Heart left ventricle (tissue), 13 donors: ENCODE measurements at regions not wholly inside any gene's neighbourhood (a gene's known extent, or its start where the extent isn't known, plus 50 kb on each side); places are given as distances from the start of the nearest gene placed in this dataset.

ENCODE experiments used
- CTCF ChIP-seq, 12 donors: fragments of 200-600 bp; sonication (generic) in 4 of 12; IDR thresholded peaks; one replicate each; pipeline versions ENCODE4 v1.5.0 to v1.8.0; 2018 to 2022; ENCODE audit warnings: antibody characterized with exemption in 12 of 12, mild to moderate bottlenecking in 5 of 12
- POLR2A ChIP-seq, 2 donors: fragments of 450-650 bp; IDR thresholded peaks; one replicate each; pipeline ENCODE4 v1.6.1; 2017; ENCODE audit warnings: antibody characterized with exemption in 2 of 2, mild to moderate bottlenecking in 2 of 2, moderate library complexity in 2 of 2
- donor health status: ischemic (EF 13 %, LVEDD 7.1; RV severe dilation, severe dysfunction).
- donor health status: DM: no; HTN: yes; CAD: no.
- donor health status: DM: no; HTN: no; CAD: no.
- donor health status: ischemic (EF 25% LVEDD 6.9; RV normal size, moderate dysfunction).
- donor health status: ischemic (EF 25% LVEDD 5.7; RV mildly dilated, moderate dysfunction).
- donor health status: ischemic (EF 35%, LVEDD 5.7; RV mildly dilated, moderate dysfunction).
- donor health status: nonischemic (EF 11% LVEDD 7.7; RV severe dilation, severe dysfunction).
- donor health status: DM: yes; HTN: yes; CAD: no.
- donor health status: PGD.
- donor health status: ischemic (EF 29% LVEDD 5.4; RV normal size, mild dysfunction).
- donor health status: nonischemic (EF 23%, LVEDD 6.1; RV moderate dilation, normal function).

DNA sequence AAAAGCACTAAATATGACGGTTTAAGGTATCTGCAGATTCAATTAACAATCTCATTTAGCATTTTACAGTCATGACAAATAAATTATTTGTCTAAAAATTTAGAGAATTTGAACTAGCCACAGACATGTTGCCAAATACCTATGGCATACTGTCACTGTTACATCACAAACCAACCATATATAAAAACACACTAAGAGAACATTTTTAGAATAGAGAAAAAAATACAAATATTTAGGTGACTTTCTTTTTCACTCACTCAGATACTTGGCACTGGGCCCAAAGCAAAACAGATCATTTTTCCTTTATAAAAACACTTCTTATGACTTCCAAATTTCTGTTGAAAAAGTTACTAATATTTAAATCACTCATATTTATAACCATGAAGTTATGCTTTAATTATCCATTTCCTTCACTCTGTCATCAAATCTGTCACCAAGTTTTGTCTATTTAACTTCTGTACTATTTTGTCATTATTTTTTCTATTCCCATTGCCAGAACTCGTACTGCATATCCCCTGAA, 644.7 kb downstream of the OTOL1 start:
- TF ChIP-seq POLR2A (IDR thresholded peaks at IDR 0.05) (no peak), CTCF (IDR thresholded peaks at IDR 0.05) (no peak)
